Peyer's patch (tissue), 4 donors: ENCODE measurements at regions not wholly inside any gene's neighbourhood (a gene's known extent, or its start where the extent isn't known, plus 50 kb on each side); places are given as distances from the start of the nearest gene placed in this dataset.

Experiments
- DNase-seq, 3 donors: peaks; one replicate each; pipeline ENCODE4 v3.0.0-alpha.2; 2017 to 2019
- H3K27ac ChIP-seq, 4 donors: fragments of 200-600 bp; sonication (generic); one replicate each; pipeline ENCODE4 v1.5.1; 2016 to 2019
- H3K27me3 ChIP-seq, 2 donors: fragments of 200-600 bp; sonication (generic); one replicate each; pipeline ENCODE4 v1.5.1; 2019
- H3K36me3 ChIP-seq, 3 donors: fragments of 200-600 bp; sonication (generic); one replicate each; pipeline ENCODE4 v1.5.1; 2016 to 2019
- H3K4me1 ChIP-seq, 4 donors: fragments of 200-600 bp; sonication (generic); one replicate each; pipeline ENCODE4 v1.5.1; 2016 to 2019
- H3K4me3 ChIP-seq, 4 donors: fragments of 200-600 bp; sonication (generic); 1 replicate in 3 of 4; 2 replicates in 1 of 4; pipeline ENCODE4 v1.5.1; 2016 to 2019; ENCODE audit warnings: mild to moderate bottlenecking in 1 of 4
- H3K9me3 ChIP-seq, 4 donors: fragments of 200-600 bp; sonication (generic); one replicate each; pipeline ENCODE4 v1.5.1; 2016 to 2019; ENCODE audit warnings: mild to moderate bottlenecking in 1 of 4
- POLR2A ChIP-seq, 2 donors: fragments of 450-650 bp; IDR thresholded peaks; one replicate each; pipeline ENCODE4 v1.5.1; 2017; ENCODE audit warnings: antibody characterized with exemption in 2 of 2, mild to moderate bottlenecking in 2 of 2, moderate library complexity in 2 of 2
- TF ChIP-seq, protein P1 (sequence below), 6 experiments: fragments of 450-650 bp in 4 of 6; fragments of 200-600 bp in 2 of 6; sonication (generic) in 1 of 6; IDR thresholded peaks; one replicate each; pipeline ENCODE4 v1.5.1; 2017 to 2019; ENCODE audit warnings: antibody characterized with exemption in 6 of 6, mild to moderate bottlenecking in 3 of 6, moderate library complexity in 1 of 6

DNA sequence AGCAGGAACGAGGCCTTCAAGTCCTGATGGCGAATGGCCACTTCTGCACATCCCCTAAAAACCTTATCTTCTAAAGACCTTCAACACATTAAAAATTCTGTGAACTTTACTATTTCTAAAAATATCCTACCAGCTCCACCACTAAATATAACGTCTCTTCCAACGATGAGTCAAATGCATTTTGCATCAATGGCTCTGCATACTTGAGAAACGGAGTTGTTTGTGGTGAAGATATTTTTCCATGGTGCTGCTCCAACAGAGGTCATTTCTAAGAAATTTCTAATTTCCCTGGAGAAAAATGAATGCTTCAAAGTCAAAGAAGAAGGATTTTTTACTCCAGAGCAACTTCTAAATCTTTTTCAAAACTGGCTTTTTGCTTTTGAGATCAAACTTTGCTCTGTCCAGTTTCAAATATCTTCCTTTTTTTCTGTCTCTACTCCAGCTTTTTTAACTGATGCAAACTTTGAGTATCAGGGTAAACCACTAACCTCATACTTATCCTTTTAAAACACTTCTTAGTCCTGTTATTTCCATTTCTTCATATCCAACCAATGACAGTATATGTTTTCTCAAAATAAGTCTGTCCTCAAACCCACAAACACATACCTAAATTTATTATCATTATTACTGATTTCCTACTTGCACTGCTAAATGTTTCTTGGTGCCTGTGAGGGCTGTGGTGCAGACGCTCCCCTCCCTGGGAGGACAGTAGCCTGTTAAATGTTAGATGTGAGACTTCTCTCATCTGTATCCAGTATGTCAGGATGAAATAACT, 258.1 kb downstream of the KLF6 start:
- H3K27ac ChIP-seq = peak overlapping the region in 2 of 4 donors; percentile 10 to 34
- no peak for DNase-seq
- H3K9me3 ChIP-seq = no peaks in the 10 kb centered on the region
- TF ChIP-seq, protein P1, sequence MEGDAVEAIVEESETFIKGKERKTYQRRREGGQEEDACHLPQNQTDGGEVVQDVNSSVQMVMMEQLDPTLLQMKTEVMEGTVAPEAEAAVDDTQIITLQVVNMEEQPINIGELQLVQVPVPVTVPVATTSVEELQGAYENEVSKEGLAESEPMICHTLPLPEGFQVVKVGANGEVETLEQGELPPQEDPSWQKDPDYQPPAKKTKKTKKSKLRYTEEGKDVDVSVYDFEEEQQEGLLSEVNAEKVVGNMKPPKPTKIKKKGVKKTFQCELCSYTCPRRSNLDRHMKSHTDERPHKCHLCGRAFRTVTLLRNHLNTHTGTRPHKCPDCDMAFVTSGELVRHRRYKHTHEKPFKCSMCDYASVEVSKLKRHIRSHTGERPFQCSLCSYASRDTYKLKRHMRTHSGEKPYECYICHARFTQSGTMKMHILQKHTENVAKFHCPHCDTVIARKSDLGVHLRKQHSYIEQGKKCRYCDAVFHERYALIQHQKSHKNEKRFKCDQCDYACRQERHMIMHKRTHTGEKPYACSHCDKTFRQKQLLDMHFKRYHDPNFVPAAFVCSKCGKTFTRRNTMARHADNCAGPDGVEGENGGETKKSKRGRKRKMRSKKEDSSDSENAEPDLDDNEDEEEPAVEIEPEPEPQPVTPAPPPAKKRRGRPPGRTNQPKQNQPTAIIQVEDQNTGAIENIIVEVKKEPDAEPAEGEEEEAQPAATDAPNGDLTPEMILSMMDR (IDR thresholded peaks at IDR 0.05) = no peak
- no peak for TF ChIP-seq POLR2A (IDR thresholded peaks at IDR 0.05)
- no peak overlapping the region for H3K4me3 ChIP-seq
- no peaks in the 10 kb centered on the region for H3K36me3 ChIP-seq
- no peaks in the 10 kb centered on the region for H3K27me3 ChIP-seq
- H3K4me1 ChIP-seq = peaks cover 0 to 5% (median 0%) of the 10 kb centered on the region in 4 donors

DNA sequence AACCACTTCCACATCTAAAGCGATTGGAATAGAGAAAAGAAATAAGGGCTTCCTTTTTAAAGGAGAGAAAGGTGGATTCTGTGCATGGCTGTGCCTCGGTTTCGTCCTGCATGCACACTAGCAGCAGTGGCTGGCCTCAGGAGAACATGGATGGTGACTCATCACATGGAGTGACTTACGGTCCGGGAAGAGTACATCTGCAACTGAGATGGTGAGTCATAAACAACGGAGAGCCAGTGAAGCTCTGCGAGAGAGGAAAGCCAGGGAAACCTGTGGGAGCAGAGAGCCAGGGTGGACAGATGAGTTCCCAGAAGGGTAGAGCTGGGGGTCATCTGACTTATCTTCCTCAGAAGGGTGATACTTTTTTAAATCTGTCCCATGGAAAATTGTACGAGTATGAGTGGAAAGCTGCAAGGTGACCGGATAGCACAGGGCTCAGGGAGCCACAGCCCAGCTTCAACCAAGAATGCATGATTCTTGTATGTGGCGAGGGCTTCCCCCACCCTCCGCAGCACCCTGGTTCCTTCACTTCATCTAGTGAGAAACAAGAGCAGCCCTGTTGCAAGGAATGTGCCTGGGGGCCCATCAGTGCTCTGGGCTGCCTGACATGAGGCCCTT, 259.1 kb downstream of the KLF6 start:
- H3K27ac ChIP-seq = peak overlapping the region in 1 of 4 donors; percentile 34
- H3K27me3 ChIP-seq = no peaks in the 10 kb centered on the region
- H3K9me3 ChIP-seq = no peaks in the 10 kb centered on the region
- no peaks in the 10 kb centered on the region for H3K36me3 ChIP-seq
- peaks cover 0 to 5% (median 0%) of the 10 kb centered on the region in 4 donors for H3K4me1 ChIP-seq
- peak in 1 of 3 donors; percentile 77 for DNase-seq
- TF ChIP-seq, protein P1 (IDR thresholded peaks at IDR 0.05) = no peak
- H3K4me3 ChIP-seq = no peak overlapping the region

DNA sequence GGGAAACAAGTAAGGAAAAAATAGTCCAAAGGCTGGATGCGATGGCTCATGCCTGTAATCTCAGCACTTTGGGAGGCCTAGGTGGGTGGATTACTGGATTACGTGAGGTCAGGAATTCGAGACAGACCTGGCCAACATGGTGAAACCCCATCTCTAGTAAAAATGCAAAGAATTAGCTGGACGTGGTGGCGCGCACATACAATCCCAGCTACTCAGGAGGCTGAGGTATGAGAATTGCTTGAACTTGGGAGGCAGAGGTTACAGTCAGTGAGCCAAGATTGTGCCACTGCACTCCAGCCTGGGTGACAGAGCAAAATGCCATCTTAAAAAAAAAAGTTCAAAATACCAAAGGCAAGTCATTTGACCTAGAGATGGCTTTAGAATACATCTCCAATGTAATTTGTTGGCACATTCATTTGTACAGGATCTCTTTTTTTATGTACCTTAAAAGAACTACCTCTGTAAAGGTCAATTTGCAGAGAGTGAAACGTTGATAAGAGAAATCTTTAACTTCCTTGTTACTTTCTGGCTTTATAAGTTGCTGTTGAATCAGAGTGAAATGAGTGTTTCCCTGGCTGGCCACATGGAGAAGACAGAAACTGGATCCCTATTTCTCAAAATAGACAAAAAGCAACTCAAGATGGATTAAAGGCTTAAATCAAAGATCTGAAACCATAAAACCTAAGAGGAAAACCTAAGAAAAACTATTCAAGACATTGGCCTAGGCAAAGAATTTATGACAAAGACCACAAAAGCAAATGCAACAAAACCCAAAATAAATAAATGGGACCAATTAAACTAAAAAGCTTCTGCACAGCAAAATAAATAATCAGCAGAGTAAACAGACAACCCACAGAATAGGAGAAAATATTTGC, 260.7 kb downstream of the KLF6 start:
- Histone ChIP-seq H3K4me3 (no peak overlapping the region), H3K36me3 (no peaks in the 10 kb centered on the region)
- TF ChIP-seq POLR2A (IDR thresholded peaks at IDR 0.05) = no peak
- TF ChIP-seq, protein P1 (IDR thresholded peaks at IDR 0.05) = peak in 3 of 6 experiments; percentile 6 to 20 (median 14)

DNA sequence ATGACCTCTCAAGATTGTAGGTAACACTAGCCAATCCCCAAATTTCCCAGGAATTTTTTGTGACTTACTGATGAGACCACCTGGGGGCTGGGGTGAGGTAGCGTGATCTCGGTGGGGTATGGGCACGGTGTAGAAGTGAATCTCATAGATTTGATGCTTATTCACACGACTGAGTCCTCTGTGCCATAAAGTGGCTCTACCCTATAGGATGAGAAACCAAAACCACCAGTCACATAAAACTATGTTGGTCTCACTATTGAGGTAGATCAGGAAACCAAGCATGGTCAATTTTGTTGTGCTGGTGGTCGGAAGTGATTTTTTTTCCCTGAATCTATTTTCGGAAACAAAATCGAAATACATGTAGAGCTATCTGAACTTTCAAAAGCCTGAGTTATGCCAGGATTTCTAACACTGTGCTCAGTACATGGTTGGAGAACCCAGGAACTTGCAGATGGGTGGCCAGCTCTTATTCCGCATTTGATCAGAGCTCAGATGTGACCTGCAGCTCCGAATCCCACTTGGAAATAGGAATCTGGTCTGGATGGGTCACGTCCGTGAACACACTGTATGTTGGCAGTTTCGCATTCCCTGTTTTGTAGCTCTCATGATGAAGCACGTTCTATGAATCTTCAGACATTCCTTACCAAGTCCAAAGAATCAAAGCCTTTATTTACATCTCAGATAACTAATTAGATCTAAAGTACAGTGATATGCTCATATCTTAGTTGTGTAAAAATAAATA, 261.5 kb downstream of the KLF6 start:
- Histone ChIP-seq H3K27me3 (no peaks in the 10 kb centered on the region), H3K4me3 (no peak overlapping the region), H3K9me3 (no peaks in the 10 kb centered on the region), H3K4me1 (peaks cover 0 to 5% (median 0%) of the 10 kb centered on the region in 4 donors), H3K36me3 (no peaks in the 10 kb centered on the region), H3K27ac (no peak overlapping the region)
- no peak for DNase-seq
- TF ChIP-seq POLR2A (IDR thresholded peaks at IDR 0.05) = no peak
- TF ChIP-seq, protein P1 (IDR thresholded peaks at IDR 0.05) = no peak

More for the DNA sequence above, 260.7 kb downstream of the KLF6 start:
- peak overlapping the region in 1 of 4 donors; percentile 63 for H3K27ac ChIP-seq
- no peaks in the 10 kb centered on the region for H3K9me3 ChIP-seq
- peaks cover 0 to 5% (median 0%) of the 10 kb centered on the region in 4 donors for H3K4me1 ChIP-seq
- DNase-seq = no peak
- H3K27me3 ChIP-seq = no peaks in the 10 kb centered on the region

DNA sequence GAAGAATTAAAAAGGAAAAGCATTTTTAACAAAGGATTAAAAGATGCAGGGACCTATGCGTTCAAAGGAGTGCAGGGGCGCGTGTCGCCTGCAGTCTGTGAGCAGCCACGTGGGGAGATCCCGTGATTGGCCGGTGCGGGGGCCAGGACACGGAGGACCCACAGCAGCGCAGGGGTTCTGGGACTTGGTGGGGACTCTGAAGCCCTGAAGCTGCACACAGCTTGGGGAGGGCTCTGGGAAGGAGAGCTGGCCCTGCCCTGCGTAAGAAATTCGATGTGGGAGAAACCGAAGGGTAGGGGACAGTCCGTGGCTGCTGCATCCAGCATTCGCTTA, 268.1 kb downstream of the KLF6 start:
- TF ChIP-seq, protein P1 (IDR thresholded peaks at IDR 0.05) = no peak
- no peak for TF ChIP-seq POLR2A (IDR thresholded peaks at IDR 0.05)
- no peaks in the 10 kb centered on the region for H3K4me1 ChIP-seq
- no peaks in the 10 kb centered on the region for H3K9me3 ChIP-seq
- H3K27me3 ChIP-seq = no peaks in the 10 kb centered on the region
- no peak overlapping the region for H3K4me3 ChIP-seq
- DNase-seq = no peak
- H3K36me3 ChIP-seq = no peaks in the 10 kb centered on the region
- H3K27ac ChIP-seq = no peak overlapping the region
